Thoracic aorta (tissue), 2 donors: ENCODE measurements at regions not wholly inside any gene's neighbourhood (a gene's known extent, or its start where the extent isn't known, plus 50 kb on each side); places are given as distances from the start of the nearest gene placed in this dataset.

Experiments
- ATAC-seq: fragments of 150-250 bp; one replicate; pipeline ENCODE4 v1.8.0; 2017; ENCODE audit warnings: low read depth; ENCODE audit not compliant: insufficient number of reproducible peaks, low FRiP score
- DNase-seq: peaks from one replicate; pipeline ENCODE4 v3.0.0-alpha.2; 2020; ENCODE audit warnings: low spot score
- H3K27ac ChIP-seq, 2 donors: fragments of 200-600 bp; sonication (generic); 1 replicate in 1 of 2; 2 replicates in 1 of 2; pipeline ENCODE4 v1.5.1; 2016; ENCODE audit warnings: mild to moderate bottlenecking in 2 of 2, moderate library complexity in 2 of 2
- H3K27me3 ChIP-seq: fragments of 200-600 bp; sonication (generic); replicated peaks from 2 replicates; pipeline ENCODE4 v1.6.0; 2016; ENCODE audit warnings: mild to moderate bottlenecking; ENCODE audit not compliant: insufficient read depth
- H3K36me3 ChIP-seq: fragments of 200-600 bp; sonication (generic); one replicate; pipeline ENCODE4 v1.5.1; 2016
- H3K4me1 ChIP-seq, 2 donors: fragments of 200-600 bp; sonication (generic); 1 replicate in 1 of 2; 2 replicates in 1 of 2; pipeline versions ENCODE4 v1.5.1 to v1.6.0; 2016; ENCODE audit warnings: low read depth in 2 of 2, mild to moderate bottlenecking in 1 of 2; ENCODE audit not compliant: control insufficient read depth in 1 of 2
- H3K4me3 ChIP-seq: fragments of 200-600 bp; sonication (generic); 2 replicates; pipeline ENCODE4 v1.5.1; 2016; ENCODE audit warnings: mild to moderate bottlenecking
- H3K9me3 ChIP-seq: fragments of 200-600 bp; sonication (generic); 2 replicates; pipeline ENCODE4 v1.5.1; 2016
- CTCF ChIP-seq: fragments of 200-600 bp; sonication (generic); IDR thresholded peaks from one replicate; pipeline ENCODE4 v1.5.1; 2019; ENCODE audit warnings: antibody characterized with exemption

GRCh38 chr17:65403626-65404025, 157.8 kb downstream of the AXIN2 start:
- Histone ChIP-seq H3K36me3 (no peaks in the 10 kb centered on the region), H3K27ac (no peak overlapping the region), H3K27me3 (no peaks in the 10 kb centered on the region), H3K9me3 (no peaks in the 10 kb centered on the region), H3K4me1 (no peaks in the 10 kb centered on the region), H3K4me3 (no peak overlapping the region)
- no peak for DNase-seq
- TF ChIP-seq CTCF: no peak
- ATAC-seq: no peak

GRCh38 chr17:65402513-65403496, 158.6 kb downstream of the AXIN2 start:
- no peaks in the 10 kb centered on the region for H3K36me3 ChIP-seq
- H3K4me3 ChIP-seq: no peak overlapping the region
- H3K27ac ChIP-seq: no peak overlapping the region
- no peaks in the 10 kb centered on the region for H3K9me3 ChIP-seq
- DNase-seq: no peak
- H3K27me3 ChIP-seq: no peaks in the 10 kb centered on the region
- no peak for ATAC-seq
- H3K4me1 ChIP-seq: no peaks in the 10 kb centered on the region
- no peak for TF ChIP-seq CTCF

GRCh38 chr17:65401561-65401960, 159.9 kb downstream of the AXIN2 start:
- H3K27ac ChIP-seq: no peak overlapping the region
- H3K4me3 ChIP-seq: no peak overlapping the region
- no peaks in the 10 kb centered on the region for H3K9me3 ChIP-seq
- no peak for DNase-seq
- no peaks in the 10 kb centered on the region for H3K36me3 ChIP-seq
- TF ChIP-seq CTCF: no peak
- H3K4me1 ChIP-seq: no peaks in the 10 kb centered on the region
- ATAC-seq: no peak
- no peaks in the 10 kb centered on the region for H3K27me3 ChIP-seq

- H3K27ac ChIP-seq: no peak overlapping the region
- no peaks in the 10 kb centered on the region for H3K4me1 ChIP-seq
- H3K4me3 ChIP-seq: no peak overlapping the region
- no peaks in the 10 kb centered on the region for H3K9me3 ChIP-seq
- H3K36me3 ChIP-seq: no peaks in the 10 kb centered on the region
- no peak for TF ChIP-seq CTCF
- no peaks in the 10 kb centered on the region for H3K27me3 ChIP-seq
- no peak for ATAC-seq
- DNase-seq: no peak
These were observed 160.7 kb downstream of the AXIN2 start for GRCh38 chr17:65400701-65401100.

- Histone ChIP-seq H3K4me1 (no peaks in the 10 kb centered on the region), H3K27me3 (no peaks in the 10 kb centered on the region), H3K27ac (no peak overlapping the region), H3K36me3 (no peaks in the 10 kb centered on the region), H3K4me3 (no peak overlapping the region), H3K9me3 (no peaks in the 10 kb centered on the region)
- DNase-seq (no peak), ATAC-seq (no peak)
- TF ChIP-seq CTCF: no peak
These were observed 163.2 kb downstream of the AXIN2 start for GRCh38 chr17:65398040-65398787.
